Thyroid gland (tissue), 4 donors: ENCODE measurements at regions not wholly inside any gene's neighbourhood (a gene's known extent, or its start where the extent isn't known, plus 50 kb on each side); places are given as distances from the start of the nearest gene placed in this dataset.

Experiments used
- DNase-seq, 2 donors: peaks; one replicate each; pipeline ENCODE4 v3.0.0-alpha.2; 2019
- H3K27ac ChIP-seq, 3 donors: fragments of 200-600 bp; sonication (generic); 1 replicate in 2 of 3; 2 replicates in 1 of 3; pipeline ENCODE4 v1.5.1; 2016 to 2019; ENCODE audit warnings: mild to moderate bottlenecking in 1 of 3, moderate library complexity in 1 of 3
- H3K27me3 ChIP-seq: fragments of 200-600 bp; sonication (generic); one replicate; pipeline ENCODE4 v1.5.1; 2019
- H3K36me3 ChIP-seq, 2 donors: fragments of 200-600 bp; sonication (generic); one replicate each; pipeline ENCODE4 v1.5.1; 2016 to 2019
- H3K4me1 ChIP-seq, 2 donors: fragments of 200-600 bp; sonication (generic); one replicate each; pipeline ENCODE4 v1.5.1; 2017 to 2019
- H3K4me3 ChIP-seq, 3 donors: fragments of 200-600 bp; sonication (generic); replicated peaks in 1 of 3; 1 replicate in 2 of 3; 2 replicates in 1 of 3; pipeline ENCODE4 v1.5.1; 2016; ENCODE audit warnings: mild to moderate bottlenecking in 1 of 3
- H3K9me3 ChIP-seq: fragments of 200-600 bp; sonication (generic); one replicate; pipeline ENCODE4 v1.5.1; 2017
- CTCF ChIP-seq, 6 experiments: fragments of 200-600 bp in 3 of 6; fragments of 450-650 bp in 3 of 6; sonication (generic) in 3 of 6; IDR thresholded peaks; one replicate each; pipeline ENCODE4 v1.5.1; 2016 to 2019; ENCODE audit warnings: antibody characterized with exemption in 6 of 6, mild to moderate bottlenecking in 2 of 6, inconsistent platforms in 1 of 6, moderate library complexity in 1 of 6
- POLR2A ChIP-seq, 2 donors: fragments of 450-650 bp; IDR thresholded peaks; one replicate each; pipeline ENCODE4 v1.6.1; 2017; ENCODE audit warnings: antibody characterized with exemption in 2 of 2, mild to moderate bottlenecking in 2 of 2, moderate library complexity in 1 of 2
- WGBS, 2 donors: methylation state at CpG; one replicate each; pipeline ENCODE4 v1.1.5; 2017; 5-methylcytosine and 5-hydroxymethylcytosine counted together
- intact Hi-C: fragments of 100-400 bp; cut with DNase I; formaldehyde crosslinking; loops from one replicate; pipeline ENCODE4 v1.15.1; 2023

- H3K27ac ChIP-seq: no peak overlapping the region
- TF ChIP-seq CTCF (IDR thresholded peaks at IDR 0.05) (no peak), POLR2A (IDR thresholded peaks at IDR 0.05) (no peak)
- no peaks in the 10 kb centered on the region for H3K36me3 ChIP-seq
- no peaks in the 10 kb centered on the region for H3K27me3 ChIP-seq
- H3K4me3 ChIP-seq: no peak overlapping the region
- no peak for DNase-seq
- H3K4me1 ChIP-seq: no peaks in the 10 kb centered on the region
- 72 to 84% methylated on average over 3 of the region's 3 CpGs for WGBS, 2 donors
- H3K9me3 ChIP-seq: no peaks in the 10 kb centered on the region
- intact Hi-C loops: no loop called here
Observed at GRCh38 chr3:18716821-18717220, 291.7 kb upstream of the SATB1 start.

- WGBS, 2 donors: 79 to 84% methylated on average over 2 of the region's 2 CpGs
Observed at GRCh38 chr3:18716101-18716500, 291.0 kb upstream of the SATB1 start.

GRCh38 chr3:18715208-18715607 lies 290.1 kb upstream of the SATB1 start:
- intact Hi-C loops: no loop called here
- no peak for DNase-seq
- Histone ChIP-seq H3K27me3 (no peaks in the 10 kb centered on the region), H3K9me3 (no peaks in the 10 kb centered on the region), H3K27ac (no peak overlapping the region), H3K4me3 (no peak overlapping the region), H3K36me3 (no peaks in the 10 kb centered on the region), H3K4me1 (no peaks in the 10 kb centered on the region)
- no peak for TF ChIP-seq CTCF (IDR thresholded peaks at IDR 0.05)
- TF ChIP-seq POLR2A (IDR thresholded peaks at IDR 0.05): no peak

More at GRCh38 chr3:18716101-18716500, 291.0 kb upstream of the SATB1 start:
- no peaks in the 10 kb centered on the region for H3K36me3 ChIP-seq
- intact Hi-C loops: no loop called here
- no peak for DNase-seq
- no peaks in the 10 kb centered on the region for H3K27me3 ChIP-seq
- H3K4me1 ChIP-seq: no peaks in the 10 kb centered on the region
- no peaks in the 10 kb centered on the region for H3K9me3 ChIP-seq
- TF ChIP-seq CTCF (IDR thresholded peaks at IDR 0.05): no peak
- no peak for TF ChIP-seq POLR2A (IDR thresholded peaks at IDR 0.05)
- no peak overlapping the region for H3K27ac ChIP-seq
- no peak overlapping the region for H3K4me3 ChIP-seq

- Histone ChIP-seq H3K4me1 (no peaks in the 10 kb centered on the region), H3K27ac (no peak overlapping the region), H3K27me3 (no peaks in the 10 kb centered on the region), H3K4me3 (no peak overlapping the region), H3K9me3 (no peaks in the 10 kb centered on the region), H3K36me3 (no peaks in the 10 kb centered on the region)
- TF ChIP-seq CTCF (IDR thresholded peaks at IDR 0.05) (no peak), POLR2A (IDR thresholded peaks at IDR 0.05) (no peak)
- DNase-seq: no peak
- WGBS, 2 donors: 73 to 95% methylated on average over 2 of the region's 2 CpGs
- intact Hi-C loops: no loop called here
Observed at GRCh38 chr3:18713577-18713951, 288.4 kb upstream of the SATB1 start.

GRCh38 chr3:18712713-18713576 lies 287.8 kb upstream of the SATB1 start:
- intact Hi-C loops: no loop called here
- no peaks in the 10 kb centered on the region for H3K4me1 ChIP-seq
- no peaks in the 10 kb centered on the region for H3K27me3 ChIP-seq
- H3K9me3 ChIP-seq: no peaks in the 10 kb centered on the region
- H3K36me3 ChIP-seq: no peaks in the 10 kb centered on the region
- no peak overlapping the region for H3K4me3 ChIP-seq
- DNase-seq: no peak
- 70 to 76% methylated on average over 6 of the region's 6 CpGs for WGBS, 2 donors
- TF ChIP-seq CTCF (IDR thresholded peaks at IDR 0.05) (no peak), POLR2A (IDR thresholded peaks at IDR 0.05) (no peak)
- no peak overlapping the region for H3K27ac ChIP-seq
